GM21390 (cell line): ENCODE measurements at regions not wholly inside any gene's neighbourhood (a gene's known extent, or its start where the extent isn't known, plus 50 kb on each side); places are given as distances from the start of the nearest gene placed in this dataset.

Source experiments
- ATAC-seq: cut with Tn5 transposase; IDR thresholded peaks from one replicate; pipeline ENCODE4 v1.9.1; 2021; ENCODE audit not compliant: unreplicated experiment

DNA sequence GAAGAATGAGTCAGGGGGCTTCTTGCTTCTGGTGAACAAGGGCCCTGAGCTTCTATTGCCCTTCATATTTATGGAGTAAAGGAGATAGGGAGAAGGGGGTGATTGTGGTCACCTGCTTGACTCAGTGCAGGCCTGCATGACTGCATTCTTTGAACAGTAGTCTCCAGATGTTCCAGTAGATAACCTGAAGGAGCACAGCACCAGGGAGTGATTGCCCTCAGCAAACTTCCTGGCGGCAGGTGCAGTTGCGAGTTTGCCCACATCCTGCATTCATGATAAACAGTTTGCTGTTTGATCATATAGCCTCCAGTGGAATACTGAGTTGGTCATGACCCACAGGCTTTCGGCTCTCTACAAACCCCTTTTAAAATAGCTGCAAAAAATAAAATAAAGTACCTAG is 1632.7 kb downstream of the OTOL1 start:
- no peak for ATAC-seq

DNA sequence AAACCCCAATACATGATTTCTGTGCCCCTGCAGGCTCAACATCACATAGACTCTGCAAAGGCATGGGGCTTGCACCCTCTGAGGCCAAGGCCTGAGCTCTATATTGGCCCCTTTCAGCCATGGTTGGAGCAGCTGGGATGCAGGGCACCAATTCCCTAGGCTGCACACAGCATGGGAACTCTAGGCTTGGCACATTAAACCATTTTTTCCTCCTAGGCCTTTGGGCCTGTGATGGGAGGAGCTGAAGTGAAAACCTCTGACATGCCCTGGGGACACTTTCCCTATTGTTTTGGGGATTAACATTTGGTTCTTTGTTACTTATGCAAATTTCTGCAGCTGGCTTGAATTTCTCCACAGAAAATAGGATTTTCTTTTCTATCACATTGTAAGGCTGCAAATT is 1629.5 kb downstream of the OTOL1 start:
- no peak for ATAC-seq
